ENCODE measurements at regions not wholly inside any gene's neighbourhood (a gene's known extent, or its start where the extent isn't known, plus 50 kb on each side); places are given as distances from the start of the nearest gene placed in this dataset.

GRCh38 chr2:104757056-104757455 is 96.9 kb upstream of the POU3F3 start:
- Histone ChIP-seq H3K4me3 (ENCODE audit: insufficient read depth, low read length) (no peak overlapping the region), H3K36me3 (ENCODE audit: insufficient read depth, low read length) (no peaks in the 10 kb centered on the region), H3K27me3 (ENCODE audit: insufficient read depth, low read length) (no peaks in the 10 kb centered on the region), H4K20me1 (ENCODE audit: insufficient read depth, low read length) (no peaks in the 10 kb centered on the region), H3K4me1 (ENCODE audit: insufficient read depth, low read length) (peaks cover 18% of the 10 kb centered on the region), H2AFZ (ENCODE audit: low read length) (no peak overlapping the region), H3K27ac (ENCODE audit: low read depth, low read length) (no peak overlapping the region), H3K79me2 (ENCODE audit: insufficient read depth, low read length) (no peaks in the 10 kb centered on the region), H3K9me3 (ENCODE audit: low read depth, low read length) (no peaks in the 10 kb centered on the region), H3K4me2 (ENCODE audit: insufficient read depth, low read length) (no peak overlapping the region)
- TF ChIP-seq, protein P1, sequence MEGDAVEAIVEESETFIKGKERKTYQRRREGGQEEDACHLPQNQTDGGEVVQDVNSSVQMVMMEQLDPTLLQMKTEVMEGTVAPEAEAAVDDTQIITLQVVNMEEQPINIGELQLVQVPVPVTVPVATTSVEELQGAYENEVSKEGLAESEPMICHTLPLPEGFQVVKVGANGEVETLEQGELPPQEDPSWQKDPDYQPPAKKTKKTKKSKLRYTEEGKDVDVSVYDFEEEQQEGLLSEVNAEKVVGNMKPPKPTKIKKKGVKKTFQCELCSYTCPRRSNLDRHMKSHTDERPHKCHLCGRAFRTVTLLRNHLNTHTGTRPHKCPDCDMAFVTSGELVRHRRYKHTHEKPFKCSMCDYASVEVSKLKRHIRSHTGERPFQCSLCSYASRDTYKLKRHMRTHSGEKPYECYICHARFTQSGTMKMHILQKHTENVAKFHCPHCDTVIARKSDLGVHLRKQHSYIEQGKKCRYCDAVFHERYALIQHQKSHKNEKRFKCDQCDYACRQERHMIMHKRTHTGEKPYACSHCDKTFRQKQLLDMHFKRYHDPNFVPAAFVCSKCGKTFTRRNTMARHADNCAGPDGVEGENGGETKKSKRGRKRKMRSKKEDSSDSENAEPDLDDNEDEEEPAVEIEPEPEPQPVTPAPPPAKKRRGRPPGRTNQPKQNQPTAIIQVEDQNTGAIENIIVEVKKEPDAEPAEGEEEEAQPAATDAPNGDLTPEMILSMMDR (IDR thresholded peaks at IDR 0.05; ENCODE audit: extremely low read depth, low read depth, low read length), result no peak
- no peak for DNase-seq (ENCODE audit: insufficient read length, low spot score, missing footprints)

DNA sequence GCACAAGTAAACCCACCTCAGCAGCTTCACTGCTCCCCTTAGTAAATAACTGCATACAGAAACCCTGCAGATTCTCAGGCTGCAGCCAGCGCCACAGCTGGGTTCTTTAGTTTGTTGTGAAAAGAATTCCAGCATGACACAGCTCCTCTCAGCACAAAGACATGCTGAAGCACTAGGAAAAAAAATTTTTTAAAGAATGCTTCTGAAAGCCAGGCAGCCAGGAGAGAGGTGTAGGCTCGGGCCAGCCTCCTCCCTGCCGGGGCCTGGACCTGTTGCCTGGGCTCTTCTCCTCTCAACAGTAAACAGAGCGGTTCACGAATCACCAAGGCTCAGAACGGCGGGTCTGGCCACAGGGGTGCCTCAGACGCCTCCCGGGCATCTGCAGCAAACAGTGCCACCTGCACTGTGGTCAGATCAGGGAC is 95.7 kb upstream of the POU3F3 start:
- Histone ChIP-seq H3K4me1 (ENCODE audit: insufficient read depth, low read length) (peaks cover 18% of the 10 kb centered on the region), H3K79me2 (ENCODE audit: insufficient read depth, low read length) (no peaks in the 10 kb centered on the region), H3K27ac (ENCODE audit: low read depth, low read length) (no peak overlapping the region), H3K9me3 (ENCODE audit: low read depth, low read length) (no peaks in the 10 kb centered on the region), H2AFZ (ENCODE audit: low read length) (peak overlapping the region; percentile 36), H3K4me2 (ENCODE audit: insufficient read depth, low read length) (no peak overlapping the region), H3K36me3 (ENCODE audit: insufficient read depth, low read length) (no peaks in the 10 kb centered on the region), H4K20me1 (ENCODE audit: insufficient read depth, low read length) (no peaks in the 10 kb centered on the region), H3K4me3 (ENCODE audit: insufficient read depth, low read length) (no peak overlapping the region), H3K27me3 (ENCODE audit: insufficient read depth, low read length) (no peaks in the 10 kb centered on the region)
- TF ChIP-seq, protein P1 (IDR thresholded peaks at IDR 0.05; ENCODE audit: extremely low read depth, low read depth, low read length), result no peak
- DNase-seq (ENCODE audit: insufficient read length, low spot score, missing footprints), result peak; percentile 62

- H3K79me2 ChIP-seq (ENCODE audit: insufficient read depth, low read length), result no peaks in the 10 kb centered on the region
- TF ChIP-seq, protein P1 (IDR thresholded peaks at IDR 0.05; ENCODE audit: extremely low read depth, low read depth, low read length), result no peak
- H3K36me3 ChIP-seq (ENCODE audit: insufficient read depth, low read length), result no peaks in the 10 kb centered on the region
- peaks cover 17% of the 10 kb centered on the region for H3K4me1 ChIP-seq (ENCODE audit: insufficient read depth, low read length)
- DNase-seq (ENCODE audit: insufficient read length, low spot score, missing footprints), result no peak
- no peaks in the 10 kb centered on the region for H3K27me3 ChIP-seq (ENCODE audit: insufficient read depth, low read length)
- H3K9me3 ChIP-seq (ENCODE audit: low read depth, low read length), result no peaks in the 10 kb centered on the region
- H4K20me1 ChIP-seq (ENCODE audit: insufficient read depth, low read length), result no peaks in the 10 kb centered on the region
- H2AFZ ChIP-seq (ENCODE audit: low read length), result no peak overlapping the region
- H3K4me2 ChIP-seq (ENCODE audit: insufficient read depth, low read length), result no peak overlapping the region
- H3K27ac ChIP-seq (ENCODE audit: low read depth, low read length), result no peak overlapping the region
- no peak overlapping the region for H3K4me3 ChIP-seq (ENCODE audit: insufficient read depth, low read length)
These were observed 91.9 kb upstream of the POU3F3 start for GRCh38 chr2:104762031-104762430.

DNA sequence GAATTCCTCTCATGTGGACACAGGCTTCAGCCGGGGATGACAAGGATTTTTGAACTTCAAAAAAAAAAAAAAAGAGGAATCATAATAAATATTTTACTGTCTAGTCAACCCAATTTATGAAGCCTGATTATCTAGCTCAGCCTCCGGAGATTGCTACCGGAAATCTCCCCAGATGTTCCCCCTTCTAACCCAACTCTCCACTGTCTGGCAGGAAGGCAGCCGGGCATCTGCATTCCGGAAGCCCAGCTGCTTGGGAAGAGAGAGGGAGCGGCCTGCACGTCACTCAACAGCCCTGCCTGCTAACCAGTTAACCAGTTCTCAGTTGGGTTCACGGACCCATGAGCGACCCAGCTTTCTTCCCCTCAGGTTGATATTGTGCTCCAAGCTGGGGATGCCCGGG is 87.2 kb upstream of the POU3F3 start:
- peak overlapping the region; percentile 64 for H2AFZ ChIP-seq (ENCODE audit: low read length)
- H3K4me3 ChIP-seq (ENCODE audit: insufficient read depth, low read length), result no peak overlapping the region
- H3K4me1 ChIP-seq (ENCODE audit: insufficient read depth, low read length), result peaks cover 30% of the 10 kb centered on the region
- H3K79me2 ChIP-seq (ENCODE audit: insufficient read depth, low read length), result no peaks in the 10 kb centered on the region
- no peaks in the 10 kb centered on the region for H3K27me3 ChIP-seq (ENCODE audit: insufficient read depth, low read length)
- no peak for DNase-seq (ENCODE audit: insufficient read length, low spot score, missing footprints)
- TF ChIP-seq, protein P1 (IDR thresholded peaks at IDR 0.05; ENCODE audit: extremely low read depth, low read depth, low read length), result no peak
- H3K9me3 ChIP-seq (ENCODE audit: low read depth, low read length), result no peaks in the 10 kb centered on the region
- no peaks in the 10 kb centered on the region for H3K36me3 ChIP-seq (ENCODE audit: insufficient read depth, low read length)
- H3K4me2 ChIP-seq (ENCODE audit: insufficient read depth, low read length), result peak overlapping the region; percentile 8
- H4K20me1 ChIP-seq (ENCODE audit: insufficient read depth, low read length), result no peaks in the 10 kb centered on the region
- peak overlapping the region; percentile 97 for H3K27ac ChIP-seq (ENCODE audit: low read depth, low read length)
